K562 (cell line): ENCODE measurements at regions not wholly inside any gene's neighbourhood (a gene's known extent, or its start where the extent isn't known, plus 50 kb on each side); places are given as distances from the start of the nearest gene placed in this dataset.
"Not testable (repeated sequence)": the region's sequence is repeated elsewhere in the genome, so short reads cannot be mapped to it uniquely, and the experiment has no call there.

Experiments
- ATAC-seq: fragments of 200-7000 bp; cut with Tn5 transposase; 3 replicates; pipeline ENCODE4 v1.9.1; 2020; ENCODE audit warnings: moderate library complexity
- BruUV-seq: library from RNA; stranded (reverse); fragments of 400-500 nt; replicated peaks from 2 replicates; lab custom pipeline; 2021; lab: Mats Ljungman, UMichigan
- CTCF ChIA-PET: fragments of 300-600 bp; formaldehyde crosslinking; extraction: SDS; loops from one replicate; lab custom pipeline; 2021; ENCODE audit warnings: low intra/inter-chr PET ratio; lab: Yijun Ruan, JAX
- POLR2A ChIA-PET: fragments of 300-600, 350-650 bp; sonication (Branson Sonifier 250); formaldehyde crosslinking; extraction: SDS; loops from one replicate; lab custom pipeline; 2021; ENCODE audit warnings: antibody characterized with exemption, inconsistent platforms; lab: Yijun Ruan, JAX
- DNase-seq, 4 experiments: peaks; one replicate each; pipeline versions ENCODE4 v3.0.0 to v3.0.0-alpha.2; 2011 to 2018; ENCODE audit warnings: low spot score in 3 of 4, mixed read lengths in 3 of 4; ENCODE audit errors: extremely low read depth in 1 of 4
- FAIRE-seq: peaks from 2 replicates; lab custom pipeline; 2011; peaks lifted over from hg19 to GRCh38; lab: Jason Lieb, UNC
- H2AFZ ChIP-seq: 2 replicates; pipeline ENCODE4 v1.6.0; 2011; ENCODE audit warnings: low read depth, low read length, control low read depth, inconsistent platforms
- H3K27ac ChIP-seq: fragments of 200-600 bp; 3 replicates; pipeline ENCODE4 v1.8.0; 2011; ENCODE audit warnings: low read depth, mild to moderate bottlenecking, control low read depth, inconsistent platforms, low read length, moderate library complexity, mixed read lengths; ENCODE audit errors: extremely low read depth
- H3K27me3 ChIP-seq, 2 experiments: fragments of 300-600 bp in 1 of 2; 2 replicates in 1 of 2; 3 replicates in 1 of 2; pipeline versions ENCODE4 v1.6.0 to v1.8.0; 2011; ENCODE audit warnings: inconsistent platforms in 2 of 2, low read length in 2 of 2, mild to moderate bottlenecking in 1 of 2, mixed read lengths in 1 of 2, moderate library complexity in 1 of 2; ENCODE audit not compliant: control insufficient read depth in 2 of 2, insufficient read depth in 2 of 2
- H3K36me3 ChIP-seq: fragments of 300-600 bp; 3 replicates; pipeline ENCODE4 v1.8.0; 2011; ENCODE audit warnings: mild to moderate bottlenecking, low read length, inconsistent platforms; ENCODE audit not compliant: control insufficient read depth, insufficient read depth
- H3K4me1 ChIP-seq, 2 experiments: fragments of 200-600 bp in 1 of 2; replicated peaks in 1 of 2; 2 replicates in 1 of 2; 3 replicates in 1 of 2; pipeline versions ENCODE4 v1.5.1 to v1.8.0; 2011; ENCODE audit warnings: inconsistent platforms in 2 of 2, low read length in 2 of 2, mild to moderate bottlenecking in 1 of 2, mixed read lengths in 1 of 2, moderate library complexity in 1 of 2; ENCODE audit not compliant: control insufficient read depth in 2 of 2, insufficient read depth in 2 of 2
- H3K4me2 ChIP-seq: 2 replicates; pipeline ENCODE4 v1.6.1; 2011; ENCODE audit warnings: low read length, control low read depth, inconsistent platforms, mixed read lengths; ENCODE audit not compliant: insufficient read depth
- H3K4me3 ChIP-seq: fragments of 200-600 bp; sonication (generic), shearing (Covaris generic); 2 replicates; pipeline ENCODE4 v1.5.1; 2016; ENCODE audit warnings: control low read depth, inconsistent platforms
- H3K79me2 ChIP-seq: fragments of 200-600 bp; 3 replicates; pipeline ENCODE4 v1.8.0; 2011; ENCODE audit warnings: low read length, inconsistent platforms; ENCODE audit not compliant: control insufficient read depth, insufficient read depth
- H3K9ac ChIP-seq, 2 experiments: 2 replicates each; pipeline versions ENCODE4 v1.6.0 to v1.6.1; 2011; ENCODE audit warnings: low read depth in 2 of 2, low read length in 2 of 2, control low read depth in 1 of 2, inconsistent platforms in 1 of 2, mild to moderate bottlenecking in 1 of 2, mixed read lengths in 1 of 2; ENCODE audit not compliant: insufficient read depth in 1 of 2
- H3K9me1 ChIP-seq: one replicate; pipeline ENCODE4 v1.6.0; 2011; ENCODE audit warnings: inconsistent platforms, mild to moderate bottlenecking, low read length, moderate library complexity; ENCODE audit not compliant: control insufficient read depth, insufficient read depth
- H3K9me3 ChIP-seq: replicated peaks from 2 replicates; pipeline ENCODE4 v1.5.1; 2011; ENCODE audit warnings: low read depth, low read length, inconsistent platforms; ENCODE audit not compliant: control insufficient read depth, insufficient read depth
- H4K20me1 ChIP-seq: replicated peaks from 2 replicates; pipeline ENCODE4 v1.6.1; 2011; ENCODE audit warnings: low read length, inconsistent platforms, mixed read lengths; ENCODE audit not compliant: control insufficient read depth, insufficient read depth
- ARID1B ChIP-seq: fragments of 450-650 bp; IDR thresholded peaks from 2 replicates; pipeline ENCODE4 v1.6.1; 2016; ENCODE audit warnings: antibody characterized with exemption, mild to moderate bottlenecking, inconsistent platforms
- CBFA2T3 ChIP-seq: fragments of 450-650 bp; IDR thresholded peaks from 2 replicates; pipeline ENCODE4 v1.6.1; 2017
- CEBPB ChIP-seq: fragments of 450-650 bp; IDR thresholded peaks from 2 replicates; pipeline ENCODE4 v1.6.1; 2016; ENCODE audit warnings: missing genetic modification characterization, missing compliant biosample characterization
- CTBP1 ChIP-seq: fragments of 450-650 bp; IDR thresholded peaks from 2 replicates; pipeline ENCODE4 v1.6.1; 2016; ENCODE audit warnings: borderline replicate concordance
- EP300 ChIP-seq: IDR thresholded peaks from 2 replicates; pipeline ENCODE4 v1.6.1; 2012; ENCODE audit warnings: low read length, improper control_type of control experiment
- KDM1A ChIP-seq, 2 experiments: fragments of 450-650 bp; IDR thresholded peaks; 2 replicates each; pipeline ENCODE4 v1.6.1; 2016; ENCODE audit warnings: mild to moderate bottlenecking in 2 of 2
- MEIS2 ChIP-seq: fragments of 450-650 bp; IDR thresholded peaks from 2 replicates; pipeline ENCODE4 v1.6.1; 2014; ENCODE audit warnings: mild to moderate bottlenecking; ENCODE audit not compliant: partially characterized antibody
- NCOR1 ChIP-seq: fragments of 450-650 bp; IDR thresholded peaks from 2 replicates; pipeline ENCODE4 v1.6.1; 2016; ENCODE audit warnings: mild to moderate bottlenecking, moderate library complexity
- NR2C1 ChIP-seq, 2 experiments: fragments of 450-650 bp; IDR thresholded peaks; 2 replicates each; pipeline ENCODE4 v1.6.1; 2017; ENCODE audit warnings: mild to moderate bottlenecking in 2 of 2, antibody characterized with exemption in 1 of 2, inconsistent platforms in 1 of 2, missing compliant biosample characterization in 1 of 2, missing genetic modification characterization in 1 of 2
- RCOR1 ChIP-seq, 2 experiments: IDR thresholded peaks; 2 replicates each; pipeline ENCODE4 v1.6.1; 2012; ENCODE audit warnings: low read depth in 2 of 2, low read length in 2 of 2, borderline replicate concordance in 1 of 2, improper control_type of control experiment in 1 of 2
- SMAD4 ChIP-seq: fragments of 250-450 bp; sonication (Bioruptor Pico); conservative IDR thresholded peaks from 2 replicates; pipeline ENCODE4 v1.8.0; 2021; ENCODE audit warnings: inconsistent platforms, mild to moderate bottlenecking, moderate library complexity
- SMARCE1 ChIP-seq: fragments of 450-650 bp; IDR thresholded peaks from 2 replicates; pipeline ENCODE4 v1.7.1; 2016; ENCODE audit warnings: mild to moderate bottlenecking
- SOX6 ChIP-seq: fragments of 450-650 bp; IDR thresholded peaks from 2 replicates; pipeline ENCODE4 v1.6.1; 2014; ENCODE audit warnings: mild to moderate bottlenecking
- TAL1 ChIP-seq: fragments of 450-650 bp; IDR thresholded peaks from 2 replicates; pipeline ENCODE4 v1.6.1; 2016; ENCODE audit warnings: mild to moderate bottlenecking
- TCF3 ChIP-seq: sonication (generic); formaldehyde crosslinking; IDR thresholded peaks from 2 replicates; pipeline ENCODE4 v1.4.0; 2020; ENCODE audit warnings: mild to moderate bottlenecking, missing genetic modification reagents
- TRIM24 ChIP-seq, 2 experiments: fragments of 450-650 bp; IDR thresholded peaks; 2 replicates each; pipeline ENCODE4 v1.6.1; 2016
- TRIM28 ChIP-seq: fragments of 450-650 bp; IDR thresholded peaks from 2 replicates; pipeline ENCODE4 v1.6.1; 2017
- ZFX ChIP-seq: sonication (generic); formaldehyde crosslinking; IDR thresholded peaks from 2 replicates; pipeline ENCODE4 v1.8.0; 2022; ENCODE audit warnings: mild to moderate bottlenecking, missing genetic modification reagents, moderate library complexity
- WGBS: fragments of 100-300 bp; shearing (Covaris generic); methylation state at CpG from one replicate; pipeline ENCODE4 v1.1.6; 2016; ENCODE audit warnings: low coverage, mixed read lengths; ENCODE audit not compliant: insufficient coverage; ENCODE audit errors: missing lambda C conversion rate; 5-methylcytosine and 5-hydroxymethylcytosine counted together
- in situ Hi-C: fragments of 300-500 bp; cut with MboI; formaldehyde crosslinking; loops from 4 replicates; pipeline ENCODE4 v1.15.0; 2018; ENCODE audit warnings: inconsistent platforms, mixed read lengths
- intact Hi-C: fragments of 100-400 bp; cut with micrococcal nuclease; formaldehyde crosslinking; loops from 2 replicates; pipeline ENCODE4 v1.14.2; 2022

DNA sequence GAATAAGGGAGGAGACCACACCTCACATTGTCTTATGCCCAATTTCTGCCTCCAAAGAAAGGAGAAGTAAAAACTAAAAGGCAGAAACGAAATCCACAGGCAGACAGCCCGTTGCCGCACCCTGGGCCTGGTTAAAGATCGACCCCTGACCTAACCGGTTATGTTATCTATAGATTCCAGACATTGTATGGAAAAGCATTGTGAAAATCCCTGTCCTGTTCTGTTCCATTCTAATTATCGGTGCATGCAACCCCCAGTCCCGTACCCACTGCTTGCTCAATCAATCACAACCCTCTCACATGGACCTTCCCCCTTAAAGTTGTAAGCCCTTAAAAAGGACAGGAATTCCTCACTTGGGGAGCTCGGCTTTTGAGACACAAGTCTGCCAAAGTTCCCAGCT, 117.1 kb upstream of the PPM1J start:
- in situ Hi-C loops, H4K20me1 ChIP-seq, H3K4me3 ChIP-seq, H3K27ac ChIP-seq, H3K4me1 ChIP-seq, CTCF ChIA-PET, BruUV-seq, H3K9me1 ChIP-seq, ATAC-seq, FAIRE-seq, H3K9ac ChIP-seq, H3K9me3 ChIP-seq, H2AFZ ChIP-seq, H3K36me3 ChIP-seq, H3K4me2 ChIP-seq, intact Hi-C loops, DNase-seq, H3K79me2 ChIP-seq: not testable (repeated sequence)
- POLR2A ChIA-PET, result interaction anchor here (0.7 kb wide), 1 partner anchor 11 kb away, joined by 3 read pairs; no protein-coding TSS in a partner anchor
- 6% methylated on average over 8 of the region's 8 CpGs for WGBS
- peaks cover 0 to 11% of the 10 kb centered on the region in 2 experiments; a peak in 4 of 5 replicates for H3K27me3 ChIP-seq
- 0 out of 4 replicates have a peak, but pooled peaks of 1 of the 2 experiments have one; percentile 23 for TF ChIP-seq RCOR1 (IDR thresholded peaks at IDR 0.05; ENCODE audit: borderline replicate concordance in 1 of 2, low read depth in 2 of 2, low read length in 2 of 2)
- TF ChIP-seq TRIM28, result 0 out of 2 replicates have a peak, but pooled peaks have one; percentile 62
- TF ChIP-seq TRIM24 (IDR thresholded peaks at IDR 0.05), result peak in 1 of 2 experiments; percentile 68; a peak in 2 of 4 replicates
- TF ChIP-seq CTBP1, result peak; percentile 29; the same call in 1 of the 2 replicates
- TF ChIP-seq ARID1B, result peak; percentile 60; the same call in 1 of the 2 replicates
- TF ChIP-seq KDM1A (IDR thresholded peaks at IDR 0.05), result peak in 1 of 2 experiments; percentile 35; a peak in 1 of 4 replicates
- TF ChIP-seq MEIS2, result peak; percentile 22
- peak; percentile 34; the same call in 1 of the 2 replicates for TF ChIP-seq TAL1
- TF ChIP-seq SOX6, result peak; percentile 80
- TF ChIP-seq CBFA2T3, result peak; percentile 62; the same call in 1 of the 2 replicates
- peak; percentile 30; the same call in 1 of the 2 replicates for TF ChIP-seq NCOR1
- 0 out of 2 replicates have a peak, but pooled peaks have one; percentile 46 for TF ChIP-seq SMAD4 (CRISPR knock-in tag)
- TF ChIP-seq EP300, result peak; percentile 21; the same call in 1 of the 2 replicates
- peak; percentile 56 for TF ChIP-seq TCF3 (CRISPR knock-in tag)
- 0 out of 2 replicates have a peak, but pooled peaks have one; percentile 20 for TF ChIP-seq SMARCE1
- TF ChIP-seq NR2C1 (IDR thresholded peaks at IDR 0.05), result peak; percentile 69; the same call in 1 of the 2 replicates
- peak; percentile 74 for TF ChIP-seq NR2C1 (tag; IDR thresholded peaks at IDR 0.05)
- TF ChIP-seq ZFX (CRISPR knock-in tag), result peak; percentile 27; the same call in 1 of the 2 replicates
- TF ChIP-seq CEBPB (tag), result peak; percentile 14; the same call in 1 of the 2 replicates

DNA sequence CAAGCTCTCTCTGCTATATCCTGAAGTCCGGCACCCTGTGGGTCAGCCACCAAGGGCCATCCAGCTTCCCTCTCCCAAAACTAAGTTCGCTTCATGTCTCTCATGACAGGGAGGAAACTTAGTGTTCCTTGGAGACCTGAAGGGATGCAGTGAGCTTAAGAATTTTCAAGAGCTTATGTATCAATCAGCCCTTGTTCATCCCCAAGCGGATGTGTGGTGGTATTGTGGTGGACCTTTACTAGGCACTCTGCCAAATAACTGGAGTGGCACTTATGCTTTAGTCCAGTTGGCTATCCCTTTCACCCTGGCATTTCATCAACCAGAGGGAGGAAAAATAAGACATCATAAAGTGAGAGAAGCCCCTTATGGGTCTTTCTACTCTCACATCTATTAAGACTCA, 114.6 kb upstream of the PPM1J start:
- H3K4me2 ChIP-seq, H3K9me3 ChIP-seq, H3K36me3 ChIP-seq, H3K79me2 ChIP-seq, ATAC-seq, DNase-seq, H2AFZ ChIP-seq, in situ Hi-C loops, H3K9me1 ChIP-seq, H3K27me3 ChIP-seq, H3K4me3 ChIP-seq, H4K20me1 ChIP-seq, intact Hi-C loops, POLR2A ChIA-PET, BruUV-seq, CTCF ChIA-PET, H3K27ac ChIP-seq, H3K9ac ChIP-seq, FAIRE-seq: not testable (repeated sequence)
- H3K4me1 ChIP-seq, result peaks cover 3 to 13% of the 10 kb centered on the region in 2 experiments; a peak in 3 of 5 replicates
- 67% methylated on average over 3 of the region's 3 CpGs for WGBS
